ENCODE measurements at regions not wholly inside any gene's neighbourhood (a gene's known extent, or its start where the extent isn't known, plus 50 kb on each side); places are given as distances from the start of the nearest gene placed in this dataset.

DNA sequence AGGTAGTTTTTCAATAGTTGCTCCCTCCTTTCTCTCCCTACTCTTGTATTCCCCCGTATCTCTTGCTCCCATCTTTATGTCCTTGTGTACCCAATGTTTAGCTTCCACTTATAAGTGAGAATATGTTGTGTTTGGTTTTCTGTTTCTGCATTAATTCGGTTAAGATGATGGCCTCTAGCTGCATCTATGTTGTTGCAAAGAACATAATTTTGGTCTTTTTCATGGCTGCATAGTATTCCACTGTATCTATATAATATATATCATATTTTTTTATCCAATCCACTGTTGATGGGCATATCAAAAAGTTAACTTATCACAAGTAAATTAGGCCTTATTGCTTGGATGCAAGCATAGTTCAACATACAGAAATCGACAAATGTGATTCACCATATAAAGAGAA is 594.0 kb downstream of the TYW1 start:
- ChIA-PET CTCF (no interaction called here), POLR2A (no interaction called here)
- no peaks in the 10 kb centered on the region for H3K36me3 ChIP-seq (ENCODE audit: control insufficient read depth in 4 of 4, insufficient read depth in 4 of 4, low read length in 3 of 4)
- no peak overlapping the region for H3K27ac ChIP-seq (ENCODE audit: insufficient read depth in 1 of 2, low read depth in 1 of 2, low read length in 2 of 2, poor library complexity in 1 of 2, severe bottlenecking in 2 of 2)
- H3K9me3 ChIP-seq (ENCODE audit: control extremely low read depth in 1 of 5, control insufficient read depth in 4 of 5, insufficient read depth in 2 of 5, low read depth in 1 of 5, low read length in 4 of 5) = peaks cover 0 to 8% (median 4%) of the 10 kb centered on the region in 5 experiments
- no CpG with 5 or more reads among the region's 3 CpGs for WGBS (ENCODE audit: insufficient coverage)
- no peaks in the 10 kb centered on the region for H3K27me3 ChIP-seq (replicated peaks in 2 of 5; ENCODE audit: control insufficient read depth in 4 of 5, insufficient read depth in 5 of 5, low read length in 4 of 5)
- no peak for DNase-seq
- H3K4me1 ChIP-seq (ENCODE audit: control extremely low read depth in 1 of 4, control insufficient read depth in 4 of 4, insufficient read depth in 4 of 4, low read length in 3 of 4) = no peaks in the 10 kb centered on the region
- H3K4me3 ChIP-seq (ENCODE audit: control insufficient read depth in 1 of 7, extremely low read depth in 1 of 7, insufficient read depth in 4 of 7, low read depth in 2 of 7, low read length in 6 of 7) = no peak overlapping the region

DNA sequence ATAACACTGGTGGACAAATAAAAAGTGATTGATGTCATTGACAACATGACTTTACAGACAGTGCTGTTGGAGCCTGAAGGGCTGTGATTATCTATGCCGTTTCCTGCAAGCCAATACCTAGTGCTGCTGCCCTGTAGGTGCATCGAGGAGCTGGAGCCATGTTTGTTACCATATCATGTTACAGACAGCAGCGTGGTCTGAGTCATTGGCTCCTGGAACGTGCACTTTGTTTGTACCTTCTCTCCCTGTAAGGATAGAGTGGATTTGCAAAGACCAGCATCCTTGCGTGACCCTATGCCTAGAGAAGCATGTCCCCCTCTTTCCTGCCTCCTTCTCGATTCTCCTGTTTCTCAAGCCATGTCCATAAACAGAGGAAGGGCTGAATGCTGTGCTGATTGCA is 597.2 kb downstream of the TYW1 start:
- Histone ChIP-seq H3K4me3 (ENCODE audit: control insufficient read depth in 1 of 7, extremely low read depth in 1 of 7, insufficient read depth in 4 of 7, low read depth in 2 of 7, low read length in 6 of 7) (no peak overlapping the region), H3K27me3 (replicated peaks in 2 of 5; ENCODE audit: control insufficient read depth in 4 of 5, insufficient read depth in 5 of 5, low read length in 4 of 5) (no peaks in the 10 kb centered on the region), H3K4me1 (ENCODE audit: control extremely low read depth in 1 of 4, control insufficient read depth in 4 of 4, insufficient read depth in 4 of 4, low read length in 3 of 4) (no peaks in the 10 kb centered on the region), H3K36me3 (ENCODE audit: control insufficient read depth in 4 of 4, insufficient read depth in 4 of 4, low read length in 3 of 4) (no peaks in the 10 kb centered on the region), H3K27ac (ENCODE audit: insufficient read depth in 1 of 2, low read depth in 1 of 2, low read length in 2 of 2, poor library complexity in 1 of 2, severe bottlenecking in 2 of 2) (no peak overlapping the region), H3K9me3 (ENCODE audit: control extremely low read depth in 1 of 5, control insufficient read depth in 4 of 5, insufficient read depth in 2 of 5, low read depth in 1 of 5, low read length in 4 of 5) (peaks cover 0 to 1% (median 0%) of the 10 kb centered on the region in 5 experiments)
- ChIA-PET POLR2A (no interaction called here), CTCF (interaction anchor here (1.5 kb wide), 1 partner anchor 11 kb away, joined by 7 read pairs; no protein-coding TSS in a partner anchor)
- no peak for DNase-seq
- WGBS (ENCODE audit: insufficient coverage) = 54% methylated on average over 6 of the region's 6 CpGs

DNA sequence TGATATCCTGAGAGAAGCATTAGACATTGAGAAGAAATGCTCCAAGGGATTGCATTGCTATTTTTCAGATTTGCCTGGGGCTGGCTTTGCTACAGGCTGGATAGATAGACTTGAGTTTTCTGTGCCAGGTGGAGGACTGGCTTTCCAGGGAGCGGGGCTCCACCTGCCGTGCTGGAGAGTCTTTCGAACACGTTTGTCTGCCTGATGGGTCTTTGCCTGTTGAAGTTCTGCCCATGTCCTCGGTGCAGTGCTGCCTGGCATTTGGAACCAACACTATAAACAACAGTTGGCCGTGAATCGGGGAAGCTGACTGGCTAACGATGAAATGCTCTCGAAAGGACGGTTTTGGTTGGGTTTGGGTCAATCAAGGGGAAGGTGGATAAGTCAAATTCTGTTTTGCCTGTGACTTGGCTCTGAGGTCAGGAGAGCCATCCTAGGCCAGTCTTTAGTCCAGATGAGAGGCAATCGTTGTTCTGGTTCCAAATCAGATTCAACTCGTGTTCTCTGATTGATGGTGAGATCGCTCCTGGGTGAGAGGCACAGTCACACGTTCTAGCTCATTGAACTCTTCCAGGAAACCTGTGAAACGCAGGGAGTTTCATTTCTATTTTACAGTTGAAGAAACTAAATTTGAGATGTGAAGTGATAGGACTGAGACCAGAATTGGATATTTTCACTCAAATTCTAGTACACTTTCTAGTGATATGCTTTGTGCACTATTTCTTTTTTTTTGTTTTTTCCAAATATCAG is 599.0 kb downstream of the TYW1 start:
- CTCF ChIA-PET = no interaction called here
- WGBS (ENCODE audit: insufficient coverage) = 90% methylated on average over 15 of the region's 15 CpGs
- no peak for DNase-seq
- Histone ChIP-seq H3K4me1 (ENCODE audit: control extremely low read depth in 1 of 4, control insufficient read depth in 4 of 4, insufficient read depth in 4 of 4, low read length in 3 of 4) (no peaks in the 10 kb centered on the region), H3K4me3 (ENCODE audit: control insufficient read depth in 1 of 7, extremely low read depth in 1 of 7, insufficient read depth in 4 of 7, low read depth in 2 of 7, low read length in 6 of 7) (no peak overlapping the region), H3K27ac (ENCODE audit: insufficient read depth in 1 of 2, low read depth in 1 of 2, low read length in 2 of 2, poor library complexity in 1 of 2, severe bottlenecking in 2 of 2) (no peak overlapping the region), H3K9me3 (ENCODE audit: control extremely low read depth in 1 of 5, control insufficient read depth in 4 of 5, insufficient read depth in 2 of 5, low read depth in 1 of 5, low read length in 4 of 5) (no peaks in the 10 kb centered on the region), H3K36me3 (ENCODE audit: control insufficient read depth in 4 of 4, insufficient read depth in 4 of 4, low read length in 3 of 4) (no peaks in the 10 kb centered on the region), H3K27me3 (replicated peaks in 2 of 5; ENCODE audit: control insufficient read depth in 4 of 5, insufficient read depth in 5 of 5, low read length in 4 of 5) (no peaks in the 10 kb centered on the region)
- POLR2A ChIA-PET = no interaction called here

DNA sequence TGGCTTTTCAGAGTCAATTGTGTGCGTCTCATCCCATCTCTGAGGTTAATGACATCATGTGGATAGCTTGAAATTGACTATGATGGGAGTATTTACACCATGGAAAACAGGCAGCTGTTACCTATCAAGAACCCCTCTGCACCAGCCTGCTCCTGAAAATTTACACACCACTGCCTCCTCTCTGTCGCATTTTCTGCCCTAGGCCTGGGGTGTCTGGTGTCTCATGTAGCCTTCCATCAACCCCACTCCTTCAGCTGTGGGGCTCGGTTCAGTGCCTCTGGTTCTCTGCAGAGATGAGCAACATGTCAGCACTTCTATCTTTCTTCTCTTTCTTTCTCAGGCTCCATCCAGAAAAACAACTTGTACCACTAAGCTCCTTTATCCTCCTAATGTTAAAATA is 600.5 kb downstream of the TYW1 start:
- no peaks in the 10 kb centered on the region for H3K4me1 ChIP-seq (ENCODE audit: control extremely low read depth in 1 of 4, control insufficient read depth in 4 of 4, insufficient read depth in 4 of 4, low read length in 3 of 4)
- no peak overlapping the region for H3K27ac ChIP-seq (ENCODE audit: insufficient read depth in 1 of 2, low read depth in 1 of 2, low read length in 2 of 2, poor library complexity in 1 of 2, severe bottlenecking in 2 of 2)
- H3K4me3 ChIP-seq (ENCODE audit: control insufficient read depth in 1 of 7, extremely low read depth in 1 of 7, insufficient read depth in 4 of 7, low read depth in 2 of 7, low read length in 6 of 7) = no peak overlapping the region
- DNase-seq = no peak
- H3K27me3 ChIP-seq (replicated peaks in 2 of 5; ENCODE audit: control insufficient read depth in 4 of 5, insufficient read depth in 5 of 5, low read length in 4 of 5) = no peaks in the 10 kb centered on the region
- POLR2A ChIA-PET = no interaction called here
- H3K36me3 ChIP-seq (ENCODE audit: control insufficient read depth in 4 of 4, insufficient read depth in 4 of 4, low read length in 3 of 4) = no peaks in the 10 kb centered on the region
- CTCF ChIA-PET = no interaction called here
- H3K9me3 ChIP-seq (ENCODE audit: control extremely low read depth in 1 of 5, control insufficient read depth in 4 of 5, insufficient read depth in 2 of 5, low read depth in 1 of 5, low read length in 4 of 5) = no peaks in the 10 kb centered on the region
- WGBS (ENCODE audit: insufficient coverage) = 100% methylated on average over 2 of the region's 3 CpGs

DNA sequence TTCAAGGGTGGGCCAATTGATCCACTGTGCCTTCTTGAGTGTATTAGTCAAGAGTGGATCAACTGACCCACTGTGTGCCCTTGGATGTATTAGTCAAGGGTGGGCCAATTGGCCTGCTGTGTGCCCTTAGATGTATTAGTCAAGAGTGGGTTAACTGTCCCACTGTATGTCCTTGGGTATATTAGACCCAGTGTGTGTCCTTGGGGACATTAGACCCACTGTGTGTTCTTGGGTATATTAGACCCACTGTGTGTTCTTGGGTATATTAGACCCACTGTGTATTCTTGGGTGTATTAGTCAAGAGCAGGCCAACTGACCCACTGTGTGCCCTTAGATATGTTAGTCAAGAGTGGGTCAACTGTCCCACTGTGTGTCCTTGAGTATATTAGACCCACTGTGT is 601.8 kb downstream of the TYW1 start:
- Histone ChIP-seq H3K27me3 (replicated peaks in 2 of 5; ENCODE audit: control insufficient read depth in 4 of 5, insufficient read depth in 5 of 5, low read length in 4 of 5) (no peaks in the 10 kb centered on the region), H3K4me3 (ENCODE audit: control insufficient read depth in 1 of 7, extremely low read depth in 1 of 7, insufficient read depth in 4 of 7, low read depth in 2 of 7, low read length in 6 of 7) (no peak overlapping the region), H3K36me3 (ENCODE audit: control insufficient read depth in 4 of 4, insufficient read depth in 4 of 4, low read length in 3 of 4) (no peaks in the 10 kb centered on the region), H3K27ac (ENCODE audit: insufficient read depth in 1 of 2, low read depth in 1 of 2, low read length in 2 of 2, poor library complexity in 1 of 2, severe bottlenecking in 2 of 2) (no peak overlapping the region), H3K4me1 (ENCODE audit: control extremely low read depth in 1 of 4, control insufficient read depth in 4 of 4, insufficient read depth in 4 of 4, low read length in 3 of 4) (no peaks in the 10 kb centered on the region), H3K9me3 (ENCODE audit: control extremely low read depth in 1 of 5, control insufficient read depth in 4 of 5, insufficient read depth in 2 of 5, low read depth in 1 of 5, low read length in 4 of 5) (no peaks in the 10 kb centered on the region)
- CTCF ChIA-PET = no interaction called here
- no peak for DNase-seq
- POLR2A ChIA-PET = no interaction called here

DNA sequence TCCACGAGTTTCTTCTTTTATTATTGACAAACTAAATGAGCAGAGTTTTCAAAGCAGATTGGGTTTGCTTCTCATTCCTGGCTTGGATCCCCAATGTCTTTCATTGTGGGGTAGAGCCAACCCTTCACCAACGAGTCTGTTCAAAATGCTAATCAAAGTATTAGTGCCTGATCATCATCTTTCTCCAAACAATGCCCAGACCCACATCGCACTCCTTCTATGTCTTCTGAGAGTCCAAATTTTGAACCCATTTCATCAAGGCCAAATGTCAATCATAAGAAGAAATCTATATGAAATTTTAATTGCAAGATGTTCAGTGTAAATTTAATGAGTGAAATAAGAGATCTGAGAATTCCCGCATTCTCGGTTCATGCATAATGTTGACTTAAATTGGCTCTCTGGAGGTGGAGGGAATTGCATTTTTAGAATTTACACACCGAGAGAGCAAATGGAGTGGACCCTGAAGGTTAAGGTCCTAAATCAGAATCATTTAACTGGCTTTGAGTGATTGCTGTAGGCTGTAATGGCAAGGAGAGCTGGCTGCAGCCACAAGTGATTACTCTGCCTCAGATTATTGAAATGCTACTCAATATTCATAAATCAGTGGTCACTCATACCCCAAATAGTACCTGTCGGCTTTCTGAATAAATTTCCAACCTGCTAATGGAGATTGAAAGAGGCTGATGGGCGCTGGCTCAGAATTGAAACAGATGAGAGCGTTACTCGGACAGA is 602.9 kb downstream of the TYW1 start:
- Histone ChIP-seq H3K27ac (ENCODE audit: insufficient read depth in 1 of 2, low read depth in 1 of 2, low read length in 2 of 2, poor library complexity in 1 of 2, severe bottlenecking in 2 of 2) (no peak overlapping the region), H3K4me1 (ENCODE audit: control extremely low read depth in 1 of 4, control insufficient read depth in 4 of 4, insufficient read depth in 4 of 4, low read length in 3 of 4) (no peaks in the 10 kb centered on the region), H3K36me3 (ENCODE audit: control insufficient read depth in 4 of 4, insufficient read depth in 4 of 4, low read length in 3 of 4) (no peaks in the 10 kb centered on the region), H3K4me3 (ENCODE audit: control insufficient read depth in 1 of 7, extremely low read depth in 1 of 7, insufficient read depth in 4 of 7, low read depth in 2 of 7, low read length in 6 of 7) (no peak overlapping the region), H3K9me3 (ENCODE audit: control extremely low read depth in 1 of 5, control insufficient read depth in 4 of 5, insufficient read depth in 2 of 5, low read depth in 1 of 5, low read length in 4 of 5) (no peaks in the 10 kb centered on the region), H3K27me3 (replicated peaks in 2 of 5; ENCODE audit: control insufficient read depth in 4 of 5, insufficient read depth in 5 of 5, low read length in 4 of 5) (no peaks in the 10 kb centered on the region)
- 97% methylated on average over 8 of the region's 10 CpGs for WGBS (ENCODE audit: insufficient coverage)
- ChIA-PET POLR2A (no interaction called here), CTCF (no interaction called here)
- no peak for DNase-seq

DNA sequence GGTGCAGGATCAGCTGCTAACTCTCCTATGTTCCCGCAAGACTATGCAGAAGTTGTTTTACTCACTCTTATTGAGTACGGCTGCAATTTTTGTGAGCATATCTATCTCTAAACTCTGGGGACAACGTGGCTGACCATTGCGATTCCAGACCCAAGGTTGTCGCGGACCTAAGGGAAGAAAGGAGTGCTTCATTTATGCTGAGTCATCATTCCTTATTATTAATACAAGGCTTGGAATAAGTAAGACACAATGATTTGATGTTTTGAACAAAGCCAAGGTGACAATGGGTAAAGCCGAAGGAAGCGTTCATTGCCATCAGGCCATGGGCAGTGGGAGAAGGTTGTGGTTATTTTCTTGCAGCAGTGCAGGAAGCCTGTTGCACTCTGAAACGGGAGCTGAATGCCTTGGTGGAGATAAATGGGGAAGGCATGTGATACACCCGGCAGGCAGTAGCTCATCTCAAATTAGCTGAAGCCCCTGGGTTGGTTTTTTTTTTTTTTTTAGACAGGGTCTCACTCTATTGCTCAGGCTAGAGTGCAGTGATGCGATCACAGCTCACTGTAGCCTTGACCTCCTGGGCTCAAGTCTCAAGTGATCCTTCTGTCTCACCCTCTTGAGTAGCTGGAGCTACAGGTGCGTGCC is 605.7 kb downstream of the TYW1 start:
- Histone ChIP-seq H3K36me3 (ENCODE audit: control insufficient read depth in 4 of 4, insufficient read depth in 4 of 4, low read length in 3 of 4) (no peaks in the 10 kb centered on the region), H3K9me3 (ENCODE audit: control extremely low read depth in 1 of 5, control insufficient read depth in 4 of 5, insufficient read depth in 2 of 5, low read depth in 1 of 5, low read length in 4 of 5) (peaks cover 0 to 6% (median 0%) of the 10 kb centered on the region in 5 experiments), H3K27me3 (replicated peaks in 2 of 5; ENCODE audit: control insufficient read depth in 4 of 5, insufficient read depth in 5 of 5, low read length in 4 of 5) (no peaks in the 10 kb centered on the region), H3K27ac (ENCODE audit: insufficient read depth in 1 of 2, low read depth in 1 of 2, low read length in 2 of 2, poor library complexity in 1 of 2, severe bottlenecking in 2 of 2) (no peak overlapping the region), H3K4me3 (ENCODE audit: control insufficient read depth in 1 of 7, extremely low read depth in 1 of 7, insufficient read depth in 4 of 7, low read depth in 2 of 7, low read length in 6 of 7) (no peak overlapping the region), H3K4me1 (ENCODE audit: control extremely low read depth in 1 of 4, control insufficient read depth in 4 of 4, insufficient read depth in 4 of 4, low read length in 3 of 4) (no peaks in the 10 kb centered on the region)
- WGBS (ENCODE audit: insufficient coverage) = 91% methylated on average over 9 of the region's 12 CpGs
- DNase-seq = no peak
- ChIA-PET CTCF (no interaction called here), POLR2A (no interaction called here)
